GM12891 (cell line): ENCODE measurements at regions not wholly inside any gene's neighbourhood (a gene's known extent, or its start where the extent isn't known, plus 50 kb on each side); places are given as distances from the start of the nearest gene placed in this dataset.

Source experiments
- POLR2A ChIP-seq: IDR thresholded peaks from 2 replicates; pipeline ENCODE4 v1.6.1; 2011; ENCODE audit warnings: low read depth, low read length, control low read depth
- TAF1 ChIP-seq: IDR thresholded peaks from 2 replicates; pipeline ENCODE4 v1.6.1; 2011; ENCODE audit warnings: low read depth, low read length, control low read depth

DNA sequence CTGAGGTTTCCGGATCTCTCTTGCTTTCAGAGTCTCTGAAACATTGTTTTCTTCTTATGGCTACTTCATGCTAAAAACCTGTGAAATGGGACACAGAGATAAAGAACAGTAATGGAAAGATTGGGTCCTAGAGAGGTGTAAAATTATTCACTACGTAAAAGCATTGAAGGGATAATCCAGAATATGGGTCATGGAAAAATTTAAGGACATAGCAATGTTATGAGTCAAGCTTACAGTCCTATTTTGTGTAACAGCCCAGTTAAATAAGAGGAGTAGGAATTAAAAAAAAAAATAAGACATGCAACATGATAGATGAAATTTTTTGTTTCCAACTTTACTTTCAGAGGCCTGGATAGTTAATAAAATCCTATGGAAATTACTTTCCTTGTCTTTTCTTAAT, 61.9 kb upstream of the ELL2 start:
- TF ChIP-seq POLR2A (no peak), TAF1 (no peak)
